CD4-positive, alpha-beta T cell (primary cell): ENCODE measurements at regions not wholly inside any gene's neighbourhood (a gene's known extent, or its start where the extent isn't known, plus 50 kb on each side); places are given as distances from the start of the nearest gene placed in this dataset.

ENCODE experiments used
- ATAC-seq: fragments of 200-7000 bp; cut with Tn5 transposase; one replicate; pipeline ENCODE4 v1.10.0; 2022; ENCODE audit warnings: mild to moderate bottlenecking; ENCODE audit not compliant: poor library complexity
- CTCF ChIA-PET: fragments of 350-600 bp; sonication (Branson Sonifier 250); formaldehyde crosslinking; loops from one replicate; lab custom pipeline; 2021; ENCODE audit warnings: antibody characterized with exemption, inconsistent platforms; lab: Charles Lee
- POLR2A ChIA-PET: fragments of 350-600 bp; sonication (Branson Sonifier 250); formaldehyde crosslinking; loops from one replicate; lab custom pipeline; 2021; ENCODE audit warnings: antibody characterized with exemption, inconsistent platforms; lab: Charles Lee
- DNase-seq, 14 experiments: peaks; one replicate each; pipeline ENCODE4 v3.0.0-alpha.2; 2013 to 2020; ENCODE audit warnings: mixed read lengths in 2 of 14
- H3K27ac ChIP-seq, 2 donors: one replicate each; pipeline versions ENCODE4 v1.5.1 to v1.7.0; 2013; ENCODE audit warnings: low read length in 2 of 2, low read depth in 1 of 2, mild to moderate bottlenecking in 1 of 2
- H3K27me3 ChIP-seq, 2 experiments: 1 replicate in 1 of 2; 2 replicates in 1 of 2; pipeline versions ENCODE4 v1.6.1 to v1.7.0; 2013; ENCODE audit warnings: low read length in 2 of 2, control low read depth in 1 of 2, mild to moderate bottlenecking in 1 of 2, moderate library complexity in 1 of 2; ENCODE audit not compliant: insufficient read depth in 2 of 2, control insufficient read depth in 1 of 2
- H3K36me3 ChIP-seq: one replicate; pipeline ENCODE4 v1.6.1; 2013; ENCODE audit warnings: low read length, control low read depth; ENCODE audit not compliant: insufficient read depth
- H3K4me1 ChIP-seq: one replicate; pipeline ENCODE4 v1.6.1; 2013; ENCODE audit warnings: low read length, control low read depth; ENCODE audit not compliant: insufficient read depth
- H3K4me3 ChIP-seq: one replicate; pipeline ENCODE4 v1.5.1; 2013; ENCODE audit warnings: mild to moderate bottlenecking, low read length, moderate library complexity
- H3K9me3 ChIP-seq, 2 experiments: 1 replicate in 1 of 2; 2 replicates in 1 of 2; pipeline versions ENCODE4 v1.6.1 to v1.7.0; 2013; ENCODE audit warnings: low read length in 2 of 2, mild to moderate bottlenecking in 2 of 2, control low read depth in 1 of 2, moderate library complexity in 1 of 2; ENCODE audit not compliant: control insufficient read depth in 1 of 2, insufficient read depth in 1 of 2
- H3K27ac Mint-ChIP-seq: one replicate; pipeline ENCODE4 v1.8.0; 2020; ENCODE audit warnings: mixed read lengths
- H3K27me3 Mint-ChIP-seq: one replicate; pipeline ENCODE4 v1.8.0; 2021; ENCODE audit warnings: mixed read lengths
- H3K36me3 Mint-ChIP-seq: one replicate; pipeline ENCODE4 v1.8.0; 2021; ENCODE audit warnings: low read depth, mixed read lengths
- H3K4me1 Mint-ChIP-seq: one replicate; pipeline ENCODE4 v1.8.0; 2021; ENCODE audit warnings: low read depth, mixed read lengths
- H3K4me3 Mint-ChIP-seq: one replicate; pipeline ENCODE4 v1.8.0; 2020; ENCODE audit warnings: mild to moderate bottlenecking, mixed read lengths
- H3K9me3 Mint-ChIP-seq: one replicate; pipeline ENCODE4 v1.8.0; 2020; ENCODE audit warnings: mixed read lengths
- CTCF ChIP-seq: fragments of 200-600 bp; IDR thresholded peaks from one replicate; pipeline ENCODE4 v1.8.0; 2022; ENCODE audit warnings: antibody characterized with exemption, mild to moderate bottlenecking
- intact Hi-C, 2 experiments: fragments of 100-400 bp; cut with DNase I in 1 of 2; cut with micrococcal nuclease in 1 of 2; formaldehyde crosslinking; loops; one replicate each; pipeline versions ENCODE4 v1.15.1 to v1.9.0; 2023 to 2025; cut with DNase I, micrococcal nuclease

- no peak overlapping the region for H3K4me3 Mint-ChIP-seq
- Histone ChIP-seq H3K4me1 (no peaks in the 10 kb centered on the region), H3K4me3 (no peak overlapping the region), H3K9me3 (no peaks in the 10 kb centered on the region), H3K36me3 (no peaks in the 10 kb centered on the region), H3K27ac (no peak overlapping the region), H3K27me3 (no peaks in the 10 kb centered on the region)
- no peaks in the 10 kb centered on the region for H3K36me3 Mint-ChIP-seq
- ChIA-PET POLR2A (no interaction called here), CTCF (no interaction called here)
- no peak for TF ChIP-seq CTCF
- DNase-seq (no peak), ATAC-seq (no peak)
- H3K27me3 Mint-ChIP-seq, result no peaks in the 10 kb centered on the region
- H3K9me3 Mint-ChIP-seq, result no peaks in the 10 kb centered on the region
- H3K4me1 Mint-ChIP-seq, result no peaks in the 10 kb centered on the region
- no peak overlapping the region for H3K27ac Mint-ChIP-seq
- intact Hi-C loops, result no loop called here
These were observed 1554.5 kb upstream of the SLC39A10 start for GRCh38 chr2:194102546-194102945.

GRCh38 chr2:194100201-194100600 lies 1556.8 kb upstream of the SLC39A10 start:
- H3K36me3 ChIP-seq, result no peaks in the 10 kb centered on the region
- DNase-seq (no peak), ATAC-seq (no peak)
- no peaks in the 10 kb centered on the region for H3K4me1 ChIP-seq
- H3K9me3 Mint-ChIP-seq, result no peaks in the 10 kb centered on the region
- ChIA-PET CTCF (no interaction called here), POLR2A (no interaction called here)
- no peak for TF ChIP-seq CTCF
- no peaks in the 10 kb centered on the region for H3K4me1 Mint-ChIP-seq
- H3K27me3 Mint-ChIP-seq, result no peaks in the 10 kb centered on the region
- H3K27me3 ChIP-seq, result no peaks in the 10 kb centered on the region
- intact Hi-C loops, result no loop called here
- no peak overlapping the region for H3K27ac ChIP-seq
- no peaks in the 10 kb centered on the region for H3K9me3 ChIP-seq
- no peaks in the 10 kb centered on the region for H3K36me3 Mint-ChIP-seq
- no peak overlapping the region for H3K4me3 ChIP-seq
- H3K4me3 Mint-ChIP-seq, result no peak overlapping the region
- no peak overlapping the region for H3K27ac Mint-ChIP-seq

- no peak for ATAC-seq
These were observed 1560.6 kb upstream of the SLC39A10 start for GRCh38 chr2:194096402-194096801.

More at GRCh38 chr2:194096402-194096801, 1560.6 kb upstream of the SLC39A10 start:
- no peaks in the 10 kb centered on the region for H3K4me1 Mint-ChIP-seq
- H3K4me3 Mint-ChIP-seq, result no peak overlapping the region
- DNase-seq, result no peak
- Histone ChIP-seq H3K9me3 (no peaks in the 10 kb centered on the region), H3K4me3 (no peak overlapping the region), H3K4me1 (no peaks in the 10 kb centered on the region), H3K27ac (no peak overlapping the region), H3K36me3 (no peaks in the 10 kb centered on the region), H3K27me3 (no peaks in the 10 kb centered on the region)
- intact Hi-C loops, result no loop called here
- H3K9me3 Mint-ChIP-seq, result peaks cover 5% of the 10 kb centered on the region
- no peak overlapping the region for H3K27ac Mint-ChIP-seq
- CTCF ChIA-PET, result no interaction called here
- H3K27me3 Mint-ChIP-seq, result no peaks in the 10 kb centered on the region
- TF ChIP-seq CTCF, result no peak
- no peaks in the 10 kb centered on the region for H3K36me3 Mint-ChIP-seq
- POLR2A ChIA-PET, result no interaction called here
